HG02610 (cell line): ENCODE measurements at regions not wholly inside any gene's neighbourhood (a gene's known extent, or its start where the extent isn't known, plus 50 kb on each side); places are given as distances from the start of the nearest gene placed in this dataset.

Experiments
- ATAC-seq: cut with Tn5 transposase; IDR thresholded peaks from one replicate; pipeline ENCODE4 v1.9.1; 2021; ENCODE audit warnings: mild to moderate bottlenecking, moderate library complexity; ENCODE audit not compliant: unreplicated experiment

DNA sequence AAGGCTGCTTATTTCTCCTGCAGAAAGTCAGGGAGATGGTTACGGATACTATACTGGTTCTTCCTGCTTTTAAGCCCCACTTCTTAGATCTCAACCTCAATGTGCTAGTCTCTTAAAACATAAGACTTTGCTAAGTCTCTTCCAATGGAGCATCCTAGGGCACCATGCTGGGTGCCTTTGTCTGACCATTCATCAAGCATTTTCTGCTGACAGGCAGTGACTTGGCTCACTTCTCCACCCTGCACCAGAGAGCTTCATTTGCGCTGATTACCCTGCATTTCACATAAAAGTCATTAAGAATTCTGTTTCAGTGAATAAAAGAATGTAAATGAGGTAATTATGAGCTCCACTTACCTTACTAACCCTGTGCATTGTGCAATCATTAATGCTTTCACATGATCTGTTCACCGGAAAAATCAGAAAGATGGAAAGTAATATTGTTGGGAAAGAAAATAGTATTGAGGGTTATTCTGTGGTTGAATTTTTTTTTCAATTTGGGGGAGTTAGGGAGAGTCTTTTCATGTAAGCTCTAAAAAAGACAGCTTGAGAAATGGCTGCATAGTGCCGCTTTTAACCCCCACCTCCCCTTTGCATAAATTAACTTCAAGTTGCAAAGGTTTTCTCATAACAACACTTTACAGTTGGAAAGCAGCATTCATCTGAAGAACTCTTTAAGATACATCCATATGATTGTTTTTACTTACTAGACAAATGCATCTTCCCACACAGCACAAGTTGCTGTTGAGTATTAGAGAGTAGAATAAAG lies 677.3 kb upstream of the KIRREL3 start:
- no peak for ATAC-seq

DNA sequence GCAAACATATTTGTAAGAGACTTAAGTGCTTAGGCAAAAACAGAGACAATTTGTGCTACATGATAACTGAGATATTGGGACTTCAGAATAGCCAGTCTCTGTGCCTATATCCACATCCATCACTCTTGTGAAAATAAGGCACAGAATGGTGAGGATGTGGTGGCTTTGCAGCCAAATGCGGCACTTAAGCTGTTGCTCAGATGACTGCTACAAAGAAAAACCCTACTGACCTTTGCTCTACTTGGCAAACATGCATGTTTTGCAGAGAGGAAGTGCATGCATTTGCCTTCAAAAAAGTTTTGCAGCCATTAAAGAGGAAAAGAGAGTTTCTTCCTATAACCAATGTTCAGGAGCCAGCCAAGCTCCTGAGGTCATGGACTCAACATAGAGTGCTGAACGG lies 675.0 kb upstream of the KIRREL3 start:
- no peak for ATAC-seq

DNA sequence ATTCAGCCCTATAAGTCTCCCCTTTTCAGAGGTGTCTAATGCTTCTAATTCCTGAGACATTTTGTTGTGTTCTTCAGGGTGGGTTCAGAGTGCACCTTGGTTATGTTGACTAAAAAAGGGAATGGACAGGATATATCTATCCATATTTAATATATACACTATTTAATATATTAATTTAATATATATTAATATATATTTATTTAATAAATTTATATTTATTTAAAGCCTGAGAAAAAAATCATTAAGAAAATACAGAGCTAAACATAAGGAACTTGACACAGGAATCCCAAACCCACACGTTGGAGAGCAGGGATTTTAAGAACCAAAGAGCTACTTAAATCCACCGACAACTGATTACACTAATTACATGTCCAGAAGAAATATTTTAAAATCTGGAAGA lies 674.2 kb upstream of the KIRREL3 start:
- ATAC-seq = no peak

GRCh38 chr11:127670374-127671119 lies 670.0 kb upstream of the KIRREL3 start:
- no peak for ATAC-seq

- ATAC-seq = no peak
These were observed 655.7 kb upstream of the KIRREL3 start for GRCh38 chr11:127656116-127656836.

- ATAC-seq = no peak
These were observed 652.5 kb upstream of the KIRREL3 start for GRCh38 chr11:127653076-127653475.

GRCh38 chr11:127651888-127652221 lies 651.3 kb upstream of the KIRREL3 start:
- no peak for ATAC-seq

DNA sequence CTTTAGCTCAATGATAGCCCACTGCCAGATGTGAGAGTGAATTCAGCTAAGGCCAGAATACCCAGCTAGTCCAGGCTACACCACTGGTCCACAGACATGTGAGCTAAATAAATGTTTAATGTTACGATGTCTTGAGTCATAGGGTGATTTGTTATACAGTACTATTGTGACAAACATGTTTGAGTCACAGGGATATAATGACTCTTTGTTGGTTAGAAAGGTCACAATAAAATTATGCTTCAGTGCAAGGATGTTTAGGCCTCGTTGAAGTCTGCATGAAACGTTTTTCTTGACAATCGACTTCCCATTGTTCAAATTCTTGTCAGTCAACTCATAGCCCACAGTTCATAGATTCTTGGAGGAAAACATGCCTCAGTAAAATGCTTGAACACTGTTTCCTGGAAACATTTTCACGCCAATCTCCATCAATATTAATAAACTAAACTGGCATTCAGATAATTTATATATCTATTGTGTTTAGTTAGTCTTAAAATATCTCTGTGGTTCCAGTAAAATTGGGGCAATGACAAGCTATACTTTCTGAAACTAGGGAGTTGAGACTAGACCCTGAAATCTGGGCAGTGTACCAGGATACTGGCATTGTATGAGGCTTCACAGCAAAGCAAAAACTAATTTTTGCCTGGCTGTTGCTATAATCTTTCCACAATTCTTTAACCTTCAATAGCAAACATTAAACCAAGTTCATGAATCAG lies 650.8 kb upstream of the KIRREL3 start:
- no peak for ATAC-seq

DNA sequence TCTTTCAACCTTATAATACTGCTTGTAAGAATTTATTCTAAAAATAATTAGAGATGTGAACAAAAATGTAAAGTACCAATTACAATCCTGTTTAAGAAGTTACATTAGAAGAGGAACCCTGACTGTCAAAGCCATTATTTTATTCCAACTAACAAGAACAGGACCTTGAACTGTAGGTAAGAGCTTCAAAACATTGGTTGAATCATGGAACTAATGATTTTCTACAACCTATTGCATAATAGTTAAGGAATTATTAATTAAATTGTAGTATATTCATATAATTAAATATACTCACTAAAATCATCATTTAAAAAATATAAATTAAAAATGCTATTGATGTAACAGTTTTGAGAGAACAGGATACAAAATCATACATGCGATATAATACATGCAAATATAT lies 649.4 kb upstream of the KIRREL3 start:
- ATAC-seq = no peak

DNA sequence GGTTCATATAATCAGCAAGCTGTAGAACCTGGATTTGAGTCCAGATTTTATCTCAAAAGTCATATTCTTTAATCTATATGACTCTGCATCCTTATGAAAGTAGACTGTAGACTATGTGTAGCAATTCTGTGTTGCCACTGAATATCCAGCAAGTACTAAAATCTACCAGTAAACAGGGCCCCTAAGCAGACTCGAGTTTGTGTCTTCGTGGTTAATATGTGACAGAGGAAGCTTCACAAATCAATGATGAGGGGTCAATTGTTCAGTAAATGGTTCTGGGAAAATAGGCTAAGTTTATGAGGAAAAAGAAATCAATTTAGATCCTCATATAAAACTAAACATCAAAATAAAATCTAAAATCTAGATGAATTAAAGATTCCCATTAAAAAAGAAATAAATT lies 648.5 kb upstream of the KIRREL3 start:
- no peak for ATAC-seq

GRCh38 chr11:127648583-127648982 lies 648.0 kb upstream of the KIRREL3 start:
- no peak for ATAC-seq

GRCh38 chr11:127644366-127644765 lies 643.8 kb upstream of the KIRREL3 start:
- no peak for ATAC-seq

DNA sequence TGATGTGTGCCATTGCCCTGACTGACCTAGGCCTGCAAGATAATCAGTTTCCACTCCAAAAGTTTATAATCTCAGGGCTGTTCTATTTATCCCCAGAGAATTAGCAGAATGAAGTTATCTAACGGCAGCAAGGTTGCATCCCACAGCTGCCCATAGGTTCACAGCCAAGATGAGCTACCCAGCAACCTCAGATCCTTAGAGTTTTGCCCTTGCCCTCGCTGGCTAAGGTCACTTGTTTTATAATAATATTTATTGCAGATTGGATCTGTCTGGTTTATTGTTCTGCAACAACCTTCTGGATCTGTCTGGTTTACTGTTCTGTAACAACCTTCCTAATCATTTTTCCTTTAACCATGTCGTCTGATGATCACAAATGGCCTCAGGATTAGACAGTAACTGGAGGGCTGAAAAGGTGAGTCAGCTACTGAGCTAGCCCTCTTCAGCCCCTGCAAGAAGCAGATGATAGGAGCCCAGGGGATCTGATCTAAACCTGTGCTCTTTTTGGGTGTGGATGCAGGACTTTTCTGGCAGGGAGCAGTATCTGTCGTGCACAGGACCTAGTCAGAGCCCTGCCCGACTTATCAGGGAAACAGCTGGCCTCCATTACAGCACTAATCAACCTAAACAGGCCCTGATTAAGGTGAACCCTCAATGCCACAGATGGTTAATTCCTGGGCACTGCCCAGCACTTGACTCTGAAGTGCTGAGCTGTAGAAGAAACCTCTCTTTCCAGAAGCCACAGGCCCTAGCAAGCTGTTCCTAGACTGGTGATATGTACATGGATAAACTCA lies 642.9 kb upstream of the KIRREL3 start:
- no peak for ATAC-seq

GRCh38 chr11:127640561-127641451 lies 640.2 kb upstream of the KIRREL3 start:
- ATAC-seq = peak; percentile 68

- ATAC-seq = no peak
These were observed 639.3 kb upstream of the KIRREL3 start for GRCh38 chr11:127639916-127640315.

- ATAC-seq = no peak
These were observed 632.6 kb upstream of the KIRREL3 start for GRCh38 chr11:127632976-127633680.

DNA sequence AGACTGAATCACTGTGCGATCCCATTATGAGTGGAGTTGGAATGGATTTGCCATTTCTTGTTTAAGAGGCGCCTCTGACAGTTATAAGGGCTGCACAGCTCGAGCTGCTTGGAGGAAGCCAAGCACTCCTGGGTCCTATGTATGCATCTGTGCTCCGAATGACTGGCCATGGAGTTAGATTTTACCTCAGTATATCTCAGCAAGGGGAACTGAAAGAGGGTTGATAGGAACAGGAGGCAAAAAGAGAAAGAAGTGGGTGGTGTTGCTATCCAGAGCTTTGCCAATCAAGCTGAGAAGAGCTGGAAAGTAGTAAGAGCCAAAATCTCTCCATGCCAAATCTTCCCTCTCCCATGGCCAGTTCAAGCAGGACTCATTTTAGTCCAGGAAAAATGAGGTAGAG lies 632.0 kb upstream of the KIRREL3 start:
- ATAC-seq = peak; percentile 63

DNA sequence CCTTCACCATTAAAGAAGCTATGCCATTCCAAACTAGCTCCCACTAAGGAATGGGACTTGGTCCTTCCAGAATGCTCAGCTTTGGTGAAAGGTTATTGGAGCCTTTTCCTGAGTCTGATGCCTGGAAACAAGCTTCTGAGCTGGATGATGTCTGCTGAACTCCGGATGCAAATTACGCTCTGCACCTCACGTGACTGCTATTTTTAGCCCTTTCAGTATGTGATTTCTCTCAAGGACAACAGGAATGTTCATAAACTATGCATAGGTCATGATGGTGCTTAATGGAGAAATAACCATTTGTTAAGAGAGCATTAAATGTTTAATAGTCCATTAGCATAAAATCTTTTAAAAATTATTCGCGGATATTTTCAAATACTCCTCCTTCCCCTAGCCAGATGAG lies 631.4 kb upstream of the KIRREL3 start:
- ATAC-seq = no peak

- no peak for ATAC-seq
These were observed 628.6 kb upstream of the KIRREL3 start for GRCh38 chr11:127629200-127629599.
